Natural killer cell (primary cell): ENCODE measurements at regions not wholly inside any gene's neighbourhood (a gene's known extent, or its start where the extent isn't known, plus 50 kb on each side); places are given as distances from the start of the nearest gene placed in this dataset.

ENCODE experiments used
- ATAC-seq, 3 donors: fragments of 150-1000 bp in 2 of 3; fragments of 200-7000 bp in 1 of 3; cut with Tn5 transposase; 1 replicate in 1 of 3; 2 replicates in 2 of 3; pipeline ENCODE4 v1.10.0; 2021; ENCODE audit warnings: mild to moderate bottlenecking in 2 of 3, moderate library complexity in 2 of 3
- DNase-seq, 2 donors: peaks; one replicate each; pipeline versions ENCODE4 v3.0.0 to v3.0.0-alpha.2; 2013 to 2021; ENCODE audit warnings: mixed read lengths in 1 of 2
- H3K27ac ChIP-seq: one replicate; pipeline ENCODE4 v1.5.1; 2013; ENCODE audit warnings: mild to moderate bottlenecking, low read length
- H3K27me3 ChIP-seq: one replicate; pipeline ENCODE4 v1.6.1; 2013; ENCODE audit warnings: low read length; ENCODE audit not compliant: control insufficient read depth, insufficient read depth
- H3K36me3 ChIP-seq: one replicate; pipeline ENCODE4 v1.6.1; 2013; ENCODE audit warnings: low read length; ENCODE audit not compliant: control insufficient read depth, insufficient read depth
- H3K4me1 ChIP-seq: one replicate; pipeline ENCODE4 v1.6.1; 2013; ENCODE audit warnings: low read length; ENCODE audit not compliant: control insufficient read depth, insufficient read depth
- H3K4me3 ChIP-seq: one replicate; pipeline ENCODE4 v1.5.1; 2013; ENCODE audit warnings: low read length
- H3K9me3 ChIP-seq: one replicate; pipeline ENCODE4 v1.6.1; 2013; ENCODE audit warnings: low read length; ENCODE audit not compliant: control insufficient read depth, insufficient read depth
- H3K27ac Mint-ChIP-seq, 2 donors: one replicate each; pipeline ENCODE4 v1.8.0; 2022; ENCODE audit warnings: mild to moderate bottlenecking in 2 of 2, mixed read lengths in 2 of 2, moderate library complexity in 1 of 2
- H3K27me3 Mint-ChIP-seq, 2 donors: one replicate each; pipeline ENCODE4 v1.8.0; 2022; ENCODE audit warnings: low read depth in 2 of 2, mixed read lengths in 2 of 2
- H3K36me3 Mint-ChIP-seq: one replicate; pipeline ENCODE4 v1.8.0; 2022; ENCODE audit warnings: mixed read lengths
- H3K4me1 Mint-ChIP-seq, 2 donors: one replicate each; pipeline ENCODE4 v1.8.0; 2022; ENCODE audit warnings: mixed read lengths in 2 of 2
- H3K4me3 Mint-ChIP-seq: one replicate; pipeline ENCODE4 v1.8.0; 2022; ENCODE audit warnings: mild to moderate bottlenecking, moderate library complexity, mixed read lengths
- H3K9me3 Mint-ChIP-seq, 2 donors: one replicate each; pipeline ENCODE4 v1.8.0; 2022; ENCODE audit warnings: mixed read lengths in 2 of 2
- CTCF ChIP-seq: fragments of 200-600 bp; IDR thresholded peaks from one replicate; pipeline ENCODE4 v1.8.0; 2022; ENCODE audit warnings: antibody characterized with exemption
- WGBS: methylation state at CpG from one replicate; pipeline ENCODE4 v1.1.7; 2013; ENCODE audit warnings: missing lambda C conversion rate; ENCODE audit not compliant: insufficient coverage; 5-methylcytosine and 5-hydroxymethylcytosine counted together
- intact Hi-C: fragments of 100-400 bp; cut with micrococcal nuclease; formaldehyde crosslinking; loops from one replicate; pipeline ENCODE4 v1.14.2; 2022

- H3K4me3 Mint-ChIP-seq, result no peak overlapping the region
- peaks cover 3% of the 10 kb centered on the region in 2 donors for H3K9me3 Mint-ChIP-seq
- ATAC-seq (no peak), DNase-seq (no peak)
- no peak overlapping the region for H3K4me3 ChIP-seq
- TF ChIP-seq CTCF, result no peak
- H3K36me3 Mint-ChIP-seq, result no peaks in the 10 kb centered on the region
- no peaks in the 10 kb centered on the region for H3K4me1 ChIP-seq
- no peak overlapping the region for H3K27ac ChIP-seq
- no peaks in the 10 kb centered on the region for H3K36me3 ChIP-seq
- H3K27ac Mint-ChIP-seq, result no peak overlapping the region
- 100% methylated on average over 1 of the region's 2 CpGs for WGBS
- no peaks in the 10 kb centered on the region for H3K27me3 ChIP-seq
- H3K27me3 Mint-ChIP-seq, result no peaks in the 10 kb centered on the region
- intact Hi-C loops, result no loop called here
- no peaks in the 10 kb centered on the region for H3K4me1 Mint-ChIP-seq
- H3K9me3 ChIP-seq, result no peaks in the 10 kb centered on the region
These were observed 55.1 kb upstream of the AGTR1 start for GRCh38 chr3:148642616-148643015.

- Histone ChIP-seq H3K4me3 (no peak overlapping the region), H3K27me3 (no peaks in the 10 kb centered on the region), H3K4me1 (no peaks in the 10 kb centered on the region), H3K36me3 (no peaks in the 10 kb centered on the region), H3K27ac (no peak overlapping the region), H3K9me3 (no peaks in the 10 kb centered on the region)
- DNase-seq (no peak), ATAC-seq (no peak)
- Mint-ChIP-seq H3K27me3 (no peaks in the 10 kb centered on the region), H3K4me3 (no peak overlapping the region), H3K27ac (no peak overlapping the region), H3K4me1 (no peaks in the 10 kb centered on the region), H3K9me3 (peaks cover 3% of the 10 kb centered on the region in 2 donors), H3K36me3 (no peaks in the 10 kb centered on the region)
- intact Hi-C loops, result no loop called here
- TF ChIP-seq CTCF, result no peak
- 66% methylated on average over 4 of the region's 4 CpGs for WGBS
These were observed 54.3 kb upstream of the AGTR1 start for GRCh38 chr3:148643389-148643840.

- Histone ChIP-seq H3K4me1 (no peaks in the 10 kb centered on the region), H3K27me3 (no peaks in the 10 kb centered on the region), H3K27ac (no peak overlapping the region), H3K9me3 (no peaks in the 10 kb centered on the region), H3K4me3 (no peak overlapping the region), H3K36me3 (no peaks in the 10 kb centered on the region)
- Mint-ChIP-seq H3K9me3 (peaks cover 3% of the 10 kb centered on the region in 2 donors), H3K4me3 (no peak overlapping the region), H3K27ac (no peak overlapping the region), H3K4me1 (no peaks in the 10 kb centered on the region), H3K27me3 (no peaks in the 10 kb centered on the region), H3K36me3 (no peaks in the 10 kb centered on the region)
- DNase-seq (no peak), ATAC-seq (no peak)
- intact Hi-C loops, result no loop called here
- TF ChIP-seq CTCF, result no peak
- WGBS, result 92% methylated on average over 2 of the region's 4 CpGs
These were observed 51.5 kb upstream of the AGTR1 start for GRCh38 chr3:148646126-148646665.
